Esophagus muscularis mucosa (tissue), 4 donors: ENCODE measurements at regions not wholly inside any gene's neighbourhood (a gene's known extent, or its start where the extent isn't known, plus 50 kb on each side); places are given as distances from the start of the nearest gene placed in this dataset.

Source experiments
- DNase-seq: peaks from one replicate; pipeline ENCODE4 v3.0.0-alpha.2; 2017; ENCODE audit errors: extremely low spot score
- H3K27ac ChIP-seq, 4 donors: fragments of 200-600 bp; sonication (generic); replicated peaks in 1 of 4; 1 replicate in 3 of 4; 2 replicates in 1 of 4; pipeline ENCODE4 v1.5.1; 2016 to 2019; ENCODE audit warnings: mild to moderate bottlenecking in 1 of 4
- H3K27me3 ChIP-seq, 4 donors: fragments of 200-600 bp; sonication (generic); one replicate each; pipeline versions ENCODE4 v1.5.1 to v1.6.0; 2016 to 2019
- H3K36me3 ChIP-seq, 4 donors: fragments of 200-600 bp; sonication (generic); one replicate each; pipeline ENCODE4 v1.5.1; 2016 to 2019
- H3K4me1 ChIP-seq, 4 donors: fragments of 200-600 bp; sonication (generic); one replicate each; pipeline ENCODE4 v1.5.1; 2016 to 2019
- H3K4me3 ChIP-seq, 4 donors: fragments of 200-600 bp; sonication (generic); 1 replicate in 2 of 4; 2 replicates in 2 of 4; pipeline ENCODE4 v1.5.1; 2016 to 2019; ENCODE audit warnings: mild to moderate bottlenecking in 4 of 4, moderate library complexity in 1 of 4
- H3K9me3 ChIP-seq, 4 donors: fragments of 200-600 bp; sonication (generic); 1 replicate in 3 of 4; 2 replicates in 1 of 4; pipeline ENCODE4 v1.5.1; 2016 to 2019
- CTCF ChIP-seq, 3 experiments: fragments of 200-600 bp in 2 of 3; fragments of 450-650 bp in 1 of 3; sonication (generic) in 2 of 3; IDR thresholded peaks; one replicate each; pipeline ENCODE4 v1.5.1; 2017 to 2019; ENCODE audit warnings: antibody characterized with exemption in 3 of 3, mild to moderate bottlenecking in 2 of 3, moderate library complexity in 1 of 3
- EP300 ChIP-seq: sonication (generic); formaldehyde crosslinking; IDR thresholded peaks from one replicate; pipeline ENCODE4 v1.6.1; 2017; ENCODE audit warnings: antibody characterized with exemption
- POLR2A ChIP-seq: fragments of 450-650 bp; IDR thresholded peaks from one replicate; pipeline ENCODE4 v1.6.1; 2017; ENCODE audit warnings: antibody characterized with exemption, moderate library complexity, mild to moderate bottlenecking, low read depth
- POLR2AphosphoS5 ChIP-seq, 2 donors: sonication (generic); formaldehyde crosslinking; IDR thresholded peaks; one replicate each; pipeline ENCODE4 v1.6.1; 2017; ENCODE audit warnings: antibody characterized with exemption in 2 of 2
- WGBS: methylation state at CpG from one replicate; pipeline ENCODE4 v1.1.5; 2018; 5-methylcytosine and 5-hydroxymethylcytosine counted together
- intact Hi-C: fragments of 100-400 bp; cut with DNase I; formaldehyde crosslinking; loops from one replicate; pipeline ENCODE4 v1.15.1; 2023

- Histone ChIP-seq H3K4me1 (peaks cover 0 to 15% (median 0%) of the 10 kb centered on the region in 4 donors), H3K36me3 (no peaks in the 10 kb centered on the region)
- 26% methylated on average over 1 of the region's 1 CpG for WGBS
Measured at GRCh38 chr1:60413091-60413490, 339.5 kb upstream of the C1orf87 start.

GRCh38 chr1:60411591-60411990 is 338.0 kb upstream of the C1orf87 start:
- no peak overlapping the region for H3K27ac ChIP-seq
- H3K4me3 ChIP-seq, result no peak overlapping the region
- no peaks in the 10 kb centered on the region for H3K9me3 ChIP-seq
- no peak for TF ChIP-seq CTCF (IDR thresholded peaks at IDR 0.05)
- TF ChIP-seq POLR2AphosphoS5 (IDR thresholded peaks at IDR 0.05), result no peak
- no peak for TF ChIP-seq POLR2A
- TF ChIP-seq EP300, result no peak
- no peak for DNase-seq
- no peaks in the 10 kb centered on the region for H3K27me3 ChIP-seq
- peaks cover 0 to 15% (median 0%) of the 10 kb centered on the region in 4 donors for H3K4me1 ChIP-seq
- WGBS, result 32% methylated on average over 2 of the region's 2 CpGs
- H3K36me3 ChIP-seq, result no peaks in the 10 kb centered on the region
- intact Hi-C loops, result no loop called here

More at GRCh38 chr1:60413091-60413490, 339.5 kb upstream of the C1orf87 start:
- no peaks in the 10 kb centered on the region for H3K9me3 ChIP-seq
- H3K4me3 ChIP-seq, result no peak overlapping the region
- H3K27ac ChIP-seq, result no peak overlapping the region
- TF ChIP-seq CTCF (IDR thresholded peaks at IDR 0.05) (no peak), POLR2AphosphoS5 (IDR thresholded peaks at IDR 0.05) (no peak), POLR2A (no peak), EP300 (no peak)
- no peaks in the 10 kb centered on the region for H3K27me3 ChIP-seq
- DNase-seq, result no peak
- intact Hi-C loops, result no loop called here

- no peaks in the 10 kb centered on the region for H3K27me3 ChIP-seq
- intact Hi-C loops, result no loop called here
- H3K9me3 ChIP-seq, result no peaks in the 10 kb centered on the region
- H3K36me3 ChIP-seq, result no peaks in the 10 kb centered on the region
- DNase-seq, result no peak
- H3K4me3 ChIP-seq, result no peak overlapping the region
- peaks cover 0 to 15% (median 12%) of the 10 kb centered on the region in 4 donors for H3K4me1 ChIP-seq
- 30% methylated on average over 4 of the region's 4 CpGs for WGBS
- TF ChIP-seq CTCF (IDR thresholded peaks at IDR 0.05), result no peak
- no peak for TF ChIP-seq POLR2A
- no peak for TF ChIP-seq EP300
- TF ChIP-seq POLR2AphosphoS5 (IDR thresholded peaks at IDR 0.05), result no peak
- H3K27ac ChIP-seq, result peak overlapping the region in 1 of 4 donors; percentile 22
Measured at GRCh38 chr1:60402816-60403215, 329.2 kb upstream of the C1orf87 start.

- WGBS, result 94% methylated on average over 3 of the region's 3 CpGs
- intact Hi-C loops, result no loop called here
Measured at GRCh38 chr1:60402216-60402615, 328.6 kb upstream of the C1orf87 start.

More at GRCh38 chr1:60402216-60402615, 328.6 kb upstream of the C1orf87 start:
- Histone ChIP-seq H3K27ac (no peak overlapping the region), H3K4me3 (no peak overlapping the region), H3K27me3 (no peaks in the 10 kb centered on the region), H3K36me3 (no peaks in the 10 kb centered on the region), H3K9me3 (no peaks in the 10 kb centered on the region), H3K4me1 (peaks cover 0 to 15% (median 12%) of the 10 kb centered on the region in 4 donors)
- no peak for DNase-seq
- no peak for TF ChIP-seq POLR2A
- no peak for TF ChIP-seq CTCF (IDR thresholded peaks at IDR 0.05)
- no peak for TF ChIP-seq EP300
- TF ChIP-seq POLR2AphosphoS5 (IDR thresholded peaks at IDR 0.05), result no peak
